NT2/D1 (cell line): ENCODE measurements at regions not wholly inside any gene's neighbourhood (a gene's known extent, or its start where the extent isn't known, plus 50 kb on each side); places are given as distances from the start of the nearest gene placed in this dataset.

ENCODE experiments used
- DNase-seq: peaks from one replicate; pipeline ENCODE4 v3.0.0-alpha.2; 2011; ENCODE audit warnings: low read depth, low spot score
- H3K27me3 ChIP-seq: 2 replicates; pipeline ENCODE4 v1.6.0; 2011; ENCODE audit warnings: mild to moderate bottlenecking; ENCODE audit not compliant: insufficient read length, insufficient read depth
- H3K36me3 ChIP-seq: 2 replicates; pipeline ENCODE4 v1.6.1; 2011; ENCODE audit warnings: mild to moderate bottlenecking, low read length, mixed read lengths; ENCODE audit not compliant: insufficient read depth, insufficient read length
- H3K4me1 ChIP-seq: 2 replicates; pipeline ENCODE4 v1.5.1; 2011; ENCODE audit not compliant: insufficient read depth, insufficient read length
- H3K4me3 ChIP-seq: 2 replicates; pipeline ENCODE4 v1.5.1; 2011; ENCODE audit warnings: low read depth; ENCODE audit not compliant: insufficient read length
- H3K9ac ChIP-seq: 2 replicates; pipeline ENCODE4 v1.6.0; 2011; ENCODE audit warnings: low read depth; ENCODE audit not compliant: insufficient read length
- H3K9me3 ChIP-seq: 2 replicates; pipeline ENCODE4 v1.5.1; 2011; ENCODE audit warnings: mild to moderate bottlenecking, low read length; ENCODE audit not compliant: insufficient read depth
- SUZ12 ChIP-seq: IDR thresholded peaks from 2 replicates; pipeline ENCODE4 v1.6.1; 2011; ENCODE audit not compliant: insufficient read length, insufficient read depth; ENCODE audit errors: extremely low read depth
- YY1 ChIP-seq: IDR thresholded peaks from 2 replicates; pipeline ENCODE4 v1.6.1; 2011; ENCODE audit not compliant: insufficient read length, insufficient read depth
- ZNF274 ChIP-seq: IDR thresholded peaks from 2 replicates; pipeline ENCODE4 v1.6.1; 2011; ENCODE audit warnings: mild to moderate bottlenecking, low read depth, low read length

GRCh38 chr21:40923901-40924300, 76.9 kb upstream of the DSCAM start:
- no peak for DNase-seq
- H3K27me3 ChIP-seq: no peaks in the 10 kb centered on the region
- H3K9me3 ChIP-seq: peaks cover 20% of the 10 kb centered on the region
- H3K9ac ChIP-seq: no peak overlapping the region
- TF ChIP-seq YY1 (no peak), ZNF274 (no peak)
- H3K4me3 ChIP-seq: no peak overlapping the region
- peaks cover 7% of the 10 kb centered on the region for H3K4me1 ChIP-seq
- H3K36me3 ChIP-seq: no peaks in the 10 kb centered on the region

GRCh38 chr21:40924641-40925040, 77.7 kb upstream of the DSCAM start:
- TF ChIP-seq ZNF274 (no peak), YY1 (no peak)
- no peaks in the 10 kb centered on the region for H3K27me3 ChIP-seq

GRCh38 chr21:40926238-40926637, 79.3 kb upstream of the DSCAM start:
- H3K4me1 ChIP-seq: peaks cover 7% of the 10 kb centered on the region
- H3K4me3 ChIP-seq: no peak overlapping the region
- peaks cover 31% of the 10 kb centered on the region for H3K9me3 ChIP-seq
- no peaks in the 10 kb centered on the region for H3K27me3 ChIP-seq
- H3K36me3 ChIP-seq: no peaks in the 10 kb centered on the region
- no peak for DNase-seq
- TF ChIP-seq ZNF274 (no peak), SUZ12 (no peak), YY1 (no peak)
- H3K9ac ChIP-seq: no peak overlapping the region

More at GRCh38 chr21:40924641-40925040, 77.7 kb upstream of the DSCAM start:
- Histone ChIP-seq H3K9me3 (peaks cover 27% of the 10 kb centered on the region), H3K9ac (no peak overlapping the region), H3K36me3 (no peaks in the 10 kb centered on the region), H3K4me3 (no peak overlapping the region), H3K4me1 (peaks cover 7% of the 10 kb centered on the region)
- no peak for DNase-seq

GRCh38 chr21:40929833-40930232, 82.9 kb upstream of the DSCAM start:
- peaks cover 31% of the 10 kb centered on the region for H3K9me3 ChIP-seq
- no peak overlapping the region for H3K4me3 ChIP-seq
- H3K36me3 ChIP-seq: no peaks in the 10 kb centered on the region
- TF ChIP-seq SUZ12: no peak
- TF ChIP-seq ZNF274: no peak
- no peak for TF ChIP-seq YY1
- no peak overlapping the region for H3K9ac ChIP-seq
- no peak for DNase-seq
- H3K4me1 ChIP-seq: peaks cover 7% of the 10 kb centered on the region
- H3K27me3 ChIP-seq: no peaks in the 10 kb centered on the region

GRCh38 chr21:40931197-40931596, 84.2 kb upstream of the DSCAM start:
- H3K4me3 ChIP-seq: no peak overlapping the region
- TF ChIP-seq ZNF274 (no peak), SUZ12 (no peak), YY1 (no peak)
- H3K27me3 ChIP-seq: no peaks in the 10 kb centered on the region
- H3K9me3 ChIP-seq: peaks cover 31% of the 10 kb centered on the region
- no peak for DNase-seq
- no peak overlapping the region for H3K9ac ChIP-seq
- H3K4me1 ChIP-seq: peaks cover 7% of the 10 kb centered on the region
- H3K36me3 ChIP-seq: no peaks in the 10 kb centered on the region

- Histone ChIP-seq H3K9me3 (no peaks in the 10 kb centered on the region; the same call in 1 of the 2 replicates), H3K4me1 (peaks cover 7% of the 10 kb centered on the region), H3K27me3 (no peaks in the 10 kb centered on the region), H3K4me3 (no peak overlapping the region), H3K36me3 (no peaks in the 10 kb centered on the region), H3K9ac (no peak overlapping the region)
- TF ChIP-seq ZNF274 (no peak), YY1 (no peak), SUZ12 (no peak)
- no peak for DNase-seq
Measured at GRCh38 chr21:40936178-40936577, 89.2 kb upstream of the DSCAM start.

GRCh38 chr21:40936771-40937261, 89.9 kb upstream of the DSCAM start:
- no peaks in the 10 kb centered on the region for H3K27me3 ChIP-seq
- no peaks in the 10 kb centered on the region for H3K36me3 ChIP-seq
- H3K4me3 ChIP-seq: no peak overlapping the region
- no peak for DNase-seq
- H3K9ac ChIP-seq: no peak overlapping the region
- TF ChIP-seq ZNF274 (no peak), SUZ12 (no peak), YY1 (no peak)
- no peaks in the 10 kb centered on the region; the same call in 1 of the 2 replicates for H3K9me3 ChIP-seq
- H3K4me1 ChIP-seq: peaks cover 7% of the 10 kb centered on the region

- Histone ChIP-seq H3K27me3 (no peaks in the 10 kb centered on the region), H3K9ac (no peak overlapping the region), H3K9me3 (no peaks in the 10 kb centered on the region; the same call in 1 of the 2 replicates), H3K36me3 (no peaks in the 10 kb centered on the region), H3K4me1 (peaks cover 7% of the 10 kb centered on the region), H3K4me3 (no peak overlapping the region)
- no peak for TF ChIP-seq YY1
- no peak for TF ChIP-seq ZNF274
- TF ChIP-seq SUZ12: no peak
- no peak for DNase-seq
Measured at GRCh38 chr21:40938078-40938477, 91.1 kb upstream of the DSCAM start.
